ENCODE measurements at regions not wholly inside any gene's neighbourhood (a gene's known extent, or its start where the extent isn't known, plus 50 kb on each side); places are given as distances from the start of the nearest gene placed in this dataset.
"Not testable (repeated sequence)": the region's sequence is repeated elsewhere in the genome, so short reads cannot be mapped to it uniquely, and the experiment has no call there.

- TF ChIP-seq, protein P1, sequence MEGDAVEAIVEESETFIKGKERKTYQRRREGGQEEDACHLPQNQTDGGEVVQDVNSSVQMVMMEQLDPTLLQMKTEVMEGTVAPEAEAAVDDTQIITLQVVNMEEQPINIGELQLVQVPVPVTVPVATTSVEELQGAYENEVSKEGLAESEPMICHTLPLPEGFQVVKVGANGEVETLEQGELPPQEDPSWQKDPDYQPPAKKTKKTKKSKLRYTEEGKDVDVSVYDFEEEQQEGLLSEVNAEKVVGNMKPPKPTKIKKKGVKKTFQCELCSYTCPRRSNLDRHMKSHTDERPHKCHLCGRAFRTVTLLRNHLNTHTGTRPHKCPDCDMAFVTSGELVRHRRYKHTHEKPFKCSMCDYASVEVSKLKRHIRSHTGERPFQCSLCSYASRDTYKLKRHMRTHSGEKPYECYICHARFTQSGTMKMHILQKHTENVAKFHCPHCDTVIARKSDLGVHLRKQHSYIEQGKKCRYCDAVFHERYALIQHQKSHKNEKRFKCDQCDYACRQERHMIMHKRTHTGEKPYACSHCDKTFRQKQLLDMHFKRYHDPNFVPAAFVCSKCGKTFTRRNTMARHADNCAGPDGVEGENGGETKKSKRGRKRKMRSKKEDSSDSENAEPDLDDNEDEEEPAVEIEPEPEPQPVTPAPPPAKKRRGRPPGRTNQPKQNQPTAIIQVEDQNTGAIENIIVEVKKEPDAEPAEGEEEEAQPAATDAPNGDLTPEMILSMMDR (IDR thresholded peaks at IDR 0.05): not testable (repeated sequence)
- TF ChIP-seq EZH2 (IDR thresholded peaks at IDR 0.05; ENCODE audit: borderline replicate concordance, insufficient read depth, low read depth, low read length, poor library complexity, severe bottlenecking): not testable (repeated sequence)
Measured at GRCh38 chr7:156347703-156348248, 292.8 kb upstream of the RNF32 start.

Measured in B cell (primary cell).